ENCODE measurements at regions not wholly inside any gene's neighbourhood (a gene's known extent, or its start where the extent isn't known, plus 50 kb on each side); places are given as distances from the start of the nearest gene placed in this dataset.

- Mint-ChIP-seq H3K4me1 (ENCODE audit: low read depth) (peaks cover under 1% of the 10 kb centered on the region), H3K4me3 (no peak overlapping the region), H3K27ac (no peak overlapping the region), H3K9me3 (no peaks in the 10 kb centered on the region), H3K27me3 (ENCODE audit: insufficient read depth) (peaks cover 6% of the 10 kb centered on the region), H3K36me3 (ENCODE audit: low read depth) (no peaks in the 10 kb centered on the region)
- no peak for DNase-seq (ENCODE audit: low spot score)
- intact Hi-C loops (cut with micrococcal nuclease), result no loop called here
These were observed 191.2 kb upstream of the SHH start for GRCh38 chr7:156003220-156004162.

- no peak overlapping the region for H3K27ac Mint-ChIP-seq
- intact Hi-C loops (cut with micrococcal nuclease), result no loop called here
- peaks cover 8% of the 10 kb centered on the region for H3K27me3 Mint-ChIP-seq (ENCODE audit: insufficient read depth)
- H3K4me1 Mint-ChIP-seq (ENCODE audit: low read depth), result peaks cover 11% of the 10 kb centered on the region
- no peaks in the 10 kb centered on the region for H3K36me3 Mint-ChIP-seq (ENCODE audit: low read depth)
- peaks cover 3% of the 10 kb centered on the region for H3K9me3 Mint-ChIP-seq
- no peak overlapping the region for H3K4me3 Mint-ChIP-seq
- no peak for DNase-seq (ENCODE audit: low spot score)
These were observed 190.3 kb upstream of the SHH start for GRCh38 chr7:156002362-156003066.

GRCh38 chr7:156001496-156002260 lies 189.4 kb upstream of the SHH start:
- Mint-ChIP-seq H3K27ac (no peak overlapping the region), H3K4me1 (ENCODE audit: low read depth) (peaks cover 19% of the 10 kb centered on the region), H3K36me3 (ENCODE audit: low read depth) (no peaks in the 10 kb centered on the region), H3K27me3 (ENCODE audit: insufficient read depth) (peaks cover 15% of the 10 kb centered on the region), H3K9me3 (peaks cover 3% of the 10 kb centered on the region), H3K4me3 (no peak overlapping the region)
- intact Hi-C loops (cut with micrococcal nuclease), result no loop called here
- no peak for DNase-seq (ENCODE audit: low spot score)

GRCh38 chr7:156000601-156001396 lies 188.5 kb upstream of the SHH start:
- H3K9me3 Mint-ChIP-seq, result peaks cover 3% of the 10 kb centered on the region
- H3K27ac Mint-ChIP-seq, result no peak overlapping the region
- no peak for DNase-seq (ENCODE audit: low spot score)
- no peak overlapping the region for H3K4me3 Mint-ChIP-seq
- H3K27me3 Mint-ChIP-seq (ENCODE audit: insufficient read depth), result peaks cover 24% of the 10 kb centered on the region
- peaks cover 21% of the 10 kb centered on the region for H3K4me1 Mint-ChIP-seq (ENCODE audit: low read depth)
- intact Hi-C loops (cut with micrococcal nuclease), result no loop called here
- H3K36me3 Mint-ChIP-seq (ENCODE audit: low read depth), result no peaks in the 10 kb centered on the region

- no peaks in the 10 kb centered on the region for H3K36me3 Mint-ChIP-seq (ENCODE audit: low read depth)
- DNase-seq (ENCODE audit: low spot score), result no peak
- peaks cover 3% of the 10 kb centered on the region for H3K9me3 Mint-ChIP-seq
- H3K27ac Mint-ChIP-seq, result no peak overlapping the region
- H3K4me3 Mint-ChIP-seq, result no peak overlapping the region
- peaks cover 24% of the 10 kb centered on the region for H3K4me1 Mint-ChIP-seq (ENCODE audit: low read depth)
- H3K27me3 Mint-ChIP-seq (ENCODE audit: insufficient read depth), result peaks cover 25% of the 10 kb centered on the region
- intact Hi-C loops (cut with micrococcal nuclease), result no loop called here
These were observed 187.6 kb upstream of the SHH start for GRCh38 chr7:155999631-156000489.

- no peak overlapping the region for H3K27ac Mint-ChIP-seq
- DNase-seq (ENCODE audit: low spot score), result no peak
- peaks cover 30% of the 10 kb centered on the region for H3K27me3 Mint-ChIP-seq (ENCODE audit: insufficient read depth)
- no peaks in the 10 kb centered on the region for H3K36me3 Mint-ChIP-seq (ENCODE audit: low read depth)
- H3K4me3 Mint-ChIP-seq, result no peak overlapping the region
- intact Hi-C loops (cut with micrococcal nuclease), result loop anchor here (1.0 kb wide), 1 partner anchor 37 kb away; no protein-coding TSS in a partner anchor
- H3K4me1 Mint-ChIP-seq (ENCODE audit: low read depth), result peaks cover 29% of the 10 kb centered on the region
- peaks cover 3% of the 10 kb centered on the region for H3K9me3 Mint-ChIP-seq
These were observed 186.7 kb upstream of the SHH start for GRCh38 chr7:155998766-155999630.

- peaks cover 3% of the 10 kb centered on the region for H3K9me3 Mint-ChIP-seq
- intact Hi-C loops (cut with micrococcal nuclease), result loop anchor here (1.0 kb wide), 1 partner anchor 36 kb away; no protein-coding TSS in a partner anchor
- DNase-seq (ENCODE audit: low spot score), result no peak
- H3K27ac Mint-ChIP-seq, result no peak overlapping the region
- H3K27me3 Mint-ChIP-seq (ENCODE audit: insufficient read depth), result peaks cover 34% of the 10 kb centered on the region
- peaks cover 29% of the 10 kb centered on the region for H3K4me1 Mint-ChIP-seq (ENCODE audit: low read depth)
- no peak overlapping the region for H3K4me3 Mint-ChIP-seq
- no peaks in the 10 kb centered on the region for H3K36me3 Mint-ChIP-seq (ENCODE audit: low read depth)
These were observed 186.0 kb upstream of the SHH start for GRCh38 chr7:155998328-155998691.

- Mint-ChIP-seq H3K4me1 (ENCODE audit: low read depth) (peaks cover 29% of the 10 kb centered on the region), H3K9me3 (peaks cover 3% of the 10 kb centered on the region), H3K27ac (no peak overlapping the region), H3K4me3 (peak overlapping the region; percentile 1), H3K36me3 (ENCODE audit: low read depth) (no peaks in the 10 kb centered on the region), H3K27me3 (ENCODE audit: insufficient read depth) (peaks cover 33% of the 10 kb centered on the region)
- intact Hi-C loops (cut with micrococcal nuclease), result loop anchor here (1.0 kb wide), 1 partner anchor 35 kb away; no protein-coding TSS in a partner anchor
- no peak for DNase-seq (ENCODE audit: low spot score)
These were observed 185.4 kb upstream of the SHH start for GRCh38 chr7:155997431-155998327.

GRCh38 chr7:155996718-155997280 lies 184.5 kb upstream of the SHH start:
- no peak overlapping the region for H3K27ac Mint-ChIP-seq
- intact Hi-C loops (cut with micrococcal nuclease), result no loop called here
- peaks cover 33% of the 10 kb centered on the region for H3K27me3 Mint-ChIP-seq (ENCODE audit: insufficient read depth)
- H3K9me3 Mint-ChIP-seq, result peaks cover 3% of the 10 kb centered on the region
- DNase-seq (ENCODE audit: low spot score), result no peak
- H3K4me3 Mint-ChIP-seq, result no peak overlapping the region
- H3K4me1 Mint-ChIP-seq (ENCODE audit: low read depth), result peaks cover 29% of the 10 kb centered on the region
- H3K36me3 Mint-ChIP-seq (ENCODE audit: low read depth), result no peaks in the 10 kb centered on the region

- Mint-ChIP-seq H3K4me3 (no peak overlapping the region), H3K27me3 (ENCODE audit: insufficient read depth) (peaks cover 33% of the 10 kb centered on the region), H3K27ac (no peak overlapping the region), H3K36me3 (ENCODE audit: low read depth) (no peaks in the 10 kb centered on the region), H3K9me3 (peaks cover 3% of the 10 kb centered on the region), H3K4me1 (ENCODE audit: low read depth) (peaks cover 29% of the 10 kb centered on the region)
- intact Hi-C loops (cut with micrococcal nuclease), result no loop called here
- DNase-seq (ENCODE audit: low spot score), result no peak
These were observed 182.9 kb upstream of the SHH start for GRCh38 chr7:155995183-155995612.

All from activated T-helper 1 cell treated with anti-CD3 and anti-CD28 coated beads, Interleukin-12 subunit alpha, Interleukin-12 subunit beta, Interleukin-2, Interleukin-4 antibody, amounts not matched to agents 30 ng/mL and 10 ng/mL and 1 ng/mL, durations not matched to agents 14 hours and 24 hours and 36 hours (primary cell).